HG03575 (cell line): ENCODE measurements at regions not wholly inside any gene's neighbourhood (a gene's known extent, or its start where the extent isn't known, plus 50 kb on each side); places are given as distances from the start of the nearest gene placed in this dataset.

Source experiments
- ATAC-seq: cut with Tn5 transposase; IDR thresholded peaks from one replicate; pipeline ENCODE4 v1.9.1; 2021; ENCODE audit not compliant: unreplicated experiment, insufficient number of reproducible peaks, low FRiP score; ENCODE audit errors: extremely low read depth

GRCh38 chr6:4187480-4187879 lies 52.1 kb upstream of the ECI2 start:
- ATAC-seq, result no peak

- ATAC-seq, result no peak
Measured at GRCh38 chr6:4186385-4186784, 51.0 kb upstream of the ECI2 start.

GRCh38 chr6:4185846-4186245 lies 50.5 kb upstream of the ECI2 start:
- no peak for ATAC-seq

GRCh38 chr6:4185419-4185818 lies 50.0 kb upstream of the ECI2 start:
- no peak for ATAC-seq
